ENCODE measurements at regions not wholly inside any gene's neighbourhood (a gene's known extent, or its start where the extent isn't known, plus 50 kb on each side); places are given as distances from the start of the nearest gene placed in this dataset.

DNA sequence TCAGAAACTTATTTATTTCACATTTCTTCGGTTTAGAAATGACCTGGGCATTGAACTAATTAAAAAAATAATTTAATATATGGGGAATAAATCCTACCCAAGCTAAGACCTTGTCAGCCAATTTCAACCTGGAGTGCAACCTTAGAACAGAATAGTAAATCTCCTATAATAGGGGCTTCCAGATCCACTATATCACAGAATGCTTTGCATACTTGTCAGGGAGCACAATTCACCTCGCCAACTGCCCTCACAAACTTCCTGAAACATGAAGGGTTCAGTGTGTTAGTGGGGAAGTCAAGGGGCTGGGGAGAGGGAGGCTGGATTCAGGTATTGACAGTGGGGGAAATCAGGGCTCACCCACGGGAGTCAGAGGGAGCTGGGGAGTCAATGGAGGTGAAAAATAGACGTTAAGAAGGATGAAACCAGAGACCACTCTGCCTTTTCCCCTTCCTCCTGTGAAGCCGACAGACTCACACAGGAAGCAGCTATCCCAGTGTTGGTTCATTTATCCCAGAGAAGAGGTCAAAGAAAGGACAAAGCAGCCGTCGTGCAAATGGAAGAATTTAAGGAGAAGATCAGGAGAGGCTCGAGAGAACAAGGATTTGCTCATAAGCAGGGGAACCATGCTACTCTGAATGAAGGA lies 453.3 kb downstream of the NUF2 start:
- Histone ChIP-seq H2AFZ (ENCODE audit: low read depth, low read length) (no peak overlapping the region), H3K4me2 (ENCODE audit: insufficient read depth, low read length) (no peak overlapping the region), H3K36me3 (ENCODE audit: control insufficient read depth in 2 of 2, extremely low read depth in 1 of 2, insufficient read depth in 2 of 2, low read length in 2 of 2) (no peaks in the 10 kb centered on the region), H3K9ac (replicated peaks; ENCODE audit: extremely low read depth, insufficient read depth, low read length) (no peak overlapping the region), H3K79me2 (ENCODE audit: control insufficient read depth, insufficient read depth, low read length) (no peaks in the 10 kb centered on the region), H3K27me3 (ENCODE audit: control insufficient read depth in 2 of 2, insufficient read depth in 2 of 2, low read length in 2 of 2) (no peaks in the 10 kb centered on the region), H3K9me1 (replicated peaks; ENCODE audit: control insufficient read depth, extremely low read depth, insufficient read depth, low read length) (no peaks in the 10 kb centered on the region), H3K4me1 (ENCODE audit: control insufficient read depth, extremely low read depth, insufficient read depth, low read length) (no peaks in the 10 kb centered on the region), H3K9me3 (replicated peaks; ENCODE audit: control insufficient read depth, insufficient read depth, low read length) (no peaks in the 10 kb centered on the region), H4K20me1 (replicated peaks; ENCODE audit: control insufficient read depth, extremely low read depth, insufficient read depth, low read length) (no peaks in the 10 kb centered on the region), H3K27ac (ENCODE audit: insufficient read depth, low read depth, low read length) (no peak overlapping the region), H3K4me3 (replicated peaks in 1 of 3; ENCODE audit: insufficient read depth in 1 of 3, low read depth in 1 of 3, low read length in 3 of 3) (no peak overlapping the region)
- DNase-seq (ENCODE audit: low read depth, low spot score), result no peak
- CTCF ChIA-PET, result no interaction called here
- TF ChIP-seq EZH2 (IDR thresholded peaks at IDR 0.05; ENCODE audit: borderline replicate concordance, low read depth, low read length, severe bottlenecking) (no peak), POLR2A (IDR thresholded peaks at IDR 0.05; ENCODE audit: low read depth, low read length) (no peak), MYC (IDR thresholded peaks at IDR 0.05; ENCODE audit: low read depth, low read length) (no peak), POLR2AphosphoS5 (IDR thresholded peaks at IDR 0.05; ENCODE audit: insufficient read depth, low read depth, low read length) (no peak), JUN (IDR thresholded peaks at IDR 0.05; ENCODE audit: borderline replicate concordance, insufficient read depth, insufficient read length, low read depth) (no peak), FOS (IDR thresholded peaks at IDR 0.05; ENCODE audit: borderline replicate concordance, insufficient read depth, low read length) (no peak), GATA2 (IDR thresholded peaks at IDR 0.05; ENCODE audit: insufficient read depth, insufficient read length, low read depth, low read length) (no peak)
- TF ChIP-seq, protein P1, sequence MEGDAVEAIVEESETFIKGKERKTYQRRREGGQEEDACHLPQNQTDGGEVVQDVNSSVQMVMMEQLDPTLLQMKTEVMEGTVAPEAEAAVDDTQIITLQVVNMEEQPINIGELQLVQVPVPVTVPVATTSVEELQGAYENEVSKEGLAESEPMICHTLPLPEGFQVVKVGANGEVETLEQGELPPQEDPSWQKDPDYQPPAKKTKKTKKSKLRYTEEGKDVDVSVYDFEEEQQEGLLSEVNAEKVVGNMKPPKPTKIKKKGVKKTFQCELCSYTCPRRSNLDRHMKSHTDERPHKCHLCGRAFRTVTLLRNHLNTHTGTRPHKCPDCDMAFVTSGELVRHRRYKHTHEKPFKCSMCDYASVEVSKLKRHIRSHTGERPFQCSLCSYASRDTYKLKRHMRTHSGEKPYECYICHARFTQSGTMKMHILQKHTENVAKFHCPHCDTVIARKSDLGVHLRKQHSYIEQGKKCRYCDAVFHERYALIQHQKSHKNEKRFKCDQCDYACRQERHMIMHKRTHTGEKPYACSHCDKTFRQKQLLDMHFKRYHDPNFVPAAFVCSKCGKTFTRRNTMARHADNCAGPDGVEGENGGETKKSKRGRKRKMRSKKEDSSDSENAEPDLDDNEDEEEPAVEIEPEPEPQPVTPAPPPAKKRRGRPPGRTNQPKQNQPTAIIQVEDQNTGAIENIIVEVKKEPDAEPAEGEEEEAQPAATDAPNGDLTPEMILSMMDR (IDR thresholded peaks at IDR 0.05; ENCODE audit: extremely low read depth in 1 of 2, insufficient read depth in 1 of 2, low read depth in 1 of 2, low read length in 2 of 2), result no peak
- TF ChIP-seq, protein P2, sequence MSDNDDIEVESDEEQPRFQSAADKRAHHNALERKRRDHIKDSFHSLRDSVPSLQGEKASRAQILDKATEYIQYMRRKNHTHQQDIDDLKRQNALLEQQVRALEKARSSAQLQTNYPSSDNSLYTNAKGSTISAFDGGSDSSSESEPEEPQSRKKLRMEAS (IDR thresholded peaks at IDR 0.05; ENCODE audit: insufficient read depth, insufficient read length), result no peak
- FAIRE-seq, result no peak
- intact Hi-C loops (cut with micrococcal nuclease) (no loop called here), dilution Hi-C loops (cut with MboI; ENCODE audit: extremely low pct_ligation_motif_present, low sequenced_read_pairs) (no loop called here)
- BruUV-seq (replicated peaks), result no TSS peak
- POLR2A ChIA-PET, result no interaction called here
